Progenitor cell of endocrine pancreas (in vitro differentiated cells): ENCODE measurements at regions not wholly inside any gene's neighbourhood (a gene's known extent, or its start where the extent isn't known, plus 50 kb on each side); places are given as distances from the start of the nearest gene placed in this dataset.

Source experiments
- DNase-seq: peaks from one replicate; pipeline ENCODE4 v3.0.0; 2021; ENCODE audit warnings: low spot score; ENCODE audit not compliant: unreplicated experiment
- H3K27ac Mint-ChIP-seq: 2 replicates; pipeline ENCODE4 v1.8.0; 2021; ENCODE audit warnings: mild to moderate bottlenecking, moderate library complexity, mixed read lengths
- H3K27me3 Mint-ChIP-seq: 2 replicates; pipeline ENCODE4 v1.8.0; 2021; ENCODE audit warnings: mixed read lengths
- H3K36me3 Mint-ChIP-seq: 2 replicates; pipeline ENCODE4 v1.8.0; 2022; ENCODE audit warnings: mixed read lengths; ENCODE audit not compliant: insufficient read depth
- H3K4me1 Mint-ChIP-seq: 2 replicates; pipeline ENCODE4 v1.8.0; 2021; ENCODE audit warnings: low read depth, mixed read lengths
- H3K4me3 Mint-ChIP-seq: 2 replicates; pipeline ENCODE4 v1.8.0; 2021; ENCODE audit warnings: low read depth, mild to moderate bottlenecking, moderate library complexity, mixed read lengths
- H3K9me3 Mint-ChIP-seq: 2 replicates; pipeline ENCODE4 v1.8.0; 2021; ENCODE audit warnings: low read depth, mixed read lengths
- CTCF ChIP-seq: fragments of 200-600 bp; sonication (generic); IDR thresholded peaks from one replicate; pipeline ENCODE4 v1.5.0; 2021; ENCODE audit warnings: antibody characterized with exemption, mild to moderate bottlenecking; ENCODE audit not compliant: unreplicated experiment

- no peak overlapping the region for H3K27ac Mint-ChIP-seq
- H3K9me3 Mint-ChIP-seq = peaks cover 5% of the 10 kb centered on the region
- peaks cover 2% of the 10 kb centered on the region for H3K36me3 Mint-ChIP-seq
- no peak overlapping the region for H3K4me3 Mint-ChIP-seq
- peaks cover 78% of the 10 kb centered on the region for H3K27me3 Mint-ChIP-seq
- no peak for DNase-seq
- TF ChIP-seq CTCF = no peak
- H3K4me1 Mint-ChIP-seq = no peaks in the 10 kb centered on the region
Observed at GRCh38 chr2:118495290-118495689, 352.2 kb downstream of the EN1 start.

GRCh38 chr2:118493213-118493612, 354.2 kb downstream of the EN1 start:
- H3K27me3 Mint-ChIP-seq = peaks cover 82% of the 10 kb centered on the region
- no peak overlapping the region for H3K27ac Mint-ChIP-seq
- no peak for TF ChIP-seq CTCF
- peaks cover 2% of the 10 kb centered on the region for H3K36me3 Mint-ChIP-seq
- peaks cover 5% of the 10 kb centered on the region for H3K9me3 Mint-ChIP-seq
- H3K4me3 Mint-ChIP-seq = no peak overlapping the region
- H3K4me1 Mint-ChIP-seq = no peaks in the 10 kb centered on the region
- no peak for DNase-seq

- Mint-ChIP-seq H3K4me1 (no peaks in the 10 kb centered on the region), H3K27ac (no peak overlapping the region), H3K36me3 (peaks cover 2% of the 10 kb centered on the region), H3K27me3 (peaks cover 76% of the 10 kb centered on the region), H3K4me3 (no peak overlapping the region), H3K9me3 (peaks cover 5% of the 10 kb centered on the region)
- DNase-seq = no peak
- TF ChIP-seq CTCF = peak; percentile 53
Observed at GRCh38 chr2:118492335-118492734, 355.1 kb downstream of the EN1 start.

DNA sequence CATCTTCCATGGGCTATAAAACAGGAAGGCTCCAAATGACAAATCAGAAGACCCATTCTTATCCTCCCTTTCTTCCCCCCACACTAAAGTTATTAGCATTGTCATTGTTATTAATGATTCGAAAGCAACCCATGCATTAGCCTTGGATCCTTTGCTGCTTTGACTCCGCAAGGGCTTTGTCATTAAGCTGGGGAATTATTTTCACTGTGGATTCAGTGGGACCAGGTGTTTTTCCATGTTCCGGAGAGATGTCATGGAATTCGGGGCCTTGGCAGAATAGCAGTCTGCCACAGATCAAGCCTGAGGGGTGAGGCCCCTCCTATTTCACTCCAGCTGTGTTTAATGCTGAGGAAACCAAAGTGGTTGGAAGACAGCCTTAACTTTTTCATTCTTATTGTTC, 357.1 kb downstream of the EN1 start:
- Mint-ChIP-seq H3K4me1 (no peaks in the 10 kb centered on the region), H3K27ac (no peak overlapping the region), H3K27me3 (peaks cover 59% of the 10 kb centered on the region), H3K9me3 (peaks cover 5% of the 10 kb centered on the region), H3K36me3 (peaks cover 2% of the 10 kb centered on the region), H3K4me3 (no peak overlapping the region)
- no peak for TF ChIP-seq CTCF
- DNase-seq = no peak

DNA sequence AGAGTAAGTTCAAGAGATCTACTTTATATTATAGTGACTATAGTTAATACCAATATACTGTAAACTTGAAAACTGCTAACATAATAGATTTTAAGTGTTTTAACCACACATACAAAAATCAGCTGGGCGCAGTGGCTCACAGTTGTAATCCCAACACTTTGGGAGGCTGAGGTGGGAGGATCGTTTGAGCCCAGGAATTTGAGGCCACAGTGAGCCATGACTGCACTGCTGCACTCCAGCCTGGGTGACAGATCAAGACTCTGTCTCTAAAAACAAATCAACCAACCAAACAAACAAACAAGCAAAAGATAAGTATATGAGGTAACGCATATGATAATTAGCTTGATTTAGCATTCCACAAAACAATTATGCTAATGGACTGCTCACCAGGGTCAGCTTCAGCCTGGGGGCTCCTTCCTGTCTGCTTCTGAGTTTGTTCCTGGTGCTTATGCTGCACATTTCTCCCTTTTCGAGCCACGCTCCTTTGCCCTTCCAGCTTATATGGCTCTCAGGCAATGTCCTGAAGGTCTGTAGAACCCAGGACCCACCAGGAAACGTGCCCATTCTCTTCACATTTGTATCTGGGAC, 357.6 kb downstream of the EN1 start:
- Mint-ChIP-seq H3K4me3 (no peak overlapping the region), H3K27ac (no peak overlapping the region), H3K36me3 (peaks cover 2% of the 10 kb centered on the region), H3K27me3 (peaks cover 55% of the 10 kb centered on the region), H3K4me1 (no peaks in the 10 kb centered on the region), H3K9me3 (peaks cover 5% of the 10 kb centered on the region)
- no peak for TF ChIP-seq CTCF
- DNase-seq = no peak
